ENCODE measurements at regions not wholly inside any gene's neighbourhood (a gene's known extent, or its start where the extent isn't known, plus 50 kb on each side); places are given as distances from the start of the nearest gene placed in this dataset.

- DNase-seq: no peak
- Histone ChIP-seq H3K4me1 (no peaks in the 10 kb centered on the region), H3K9me3 (no peaks in the 10 kb centered on the region), H3K36me3 (no peaks in the 10 kb centered on the region), H3K27me3 (no peaks in the 10 kb centered on the region), H3K4me3 (no peak overlapping the region), H3K27ac (no peak overlapping the region)
- in situ Hi-C loops (cut with MboI; ENCODE audit: low sequenced_read_pairs in 4 of 4) (no loop called here), intact Hi-C loops (cut with DNase I; ENCODE audit: low total_unique reads) (no loop called here)
- ATAC-seq: no peak
- TF ChIP-seq CTCF (IDR thresholded peaks at IDR 0.05 in 4 of 5, conservative IDR thresholded peaks at IDR 0.05 in 1 of 5) (no peak), POLR2A (IDR thresholded peaks at IDR 0.05) (no peak)
Measured at GRCh38 chr12:45598761-45599160, 130.7 kb upstream of the ARID2 start.

GRCh38 chr12:45599196-45599595 lies 130.3 kb upstream of the ARID2 start:
- no peaks in the 10 kb centered on the region for H3K36me3 ChIP-seq
- no peak overlapping the region for H3K4me3 ChIP-seq
- in situ Hi-C loops (cut with MboI; ENCODE audit: low sequenced_read_pairs in 4 of 4) (no loop called here), intact Hi-C loops (cut with DNase I; ENCODE audit: low total_unique reads) (no loop called here)
- H3K27me3 ChIP-seq: no peaks in the 10 kb centered on the region
- H3K27ac ChIP-seq: no peak overlapping the region
- no peak for DNase-seq
- H3K4me1 ChIP-seq: no peaks in the 10 kb centered on the region
- ATAC-seq: no peak
- no peaks in the 10 kb centered on the region for H3K9me3 ChIP-seq
- TF ChIP-seq CTCF (IDR thresholded peaks at IDR 0.05 in 4 of 5, conservative IDR thresholded peaks at IDR 0.05 in 1 of 5): no peak
- no peak for TF ChIP-seq POLR2A (IDR thresholded peaks at IDR 0.05)

GRCh38 chr12:45601390-45601789 lies 128.1 kb upstream of the ARID2 start:
- DNase-seq (no peak), ATAC-seq (no peak)
- Histone ChIP-seq H3K27me3 (no peaks in the 10 kb centered on the region), H3K4me1 (no peaks in the 10 kb centered on the region), H3K4me3 (no peak overlapping the region), H3K9me3 (no peaks in the 10 kb centered on the region), H3K27ac (no peak overlapping the region), H3K36me3 (no peaks in the 10 kb centered on the region)
- in situ Hi-C loops (cut with MboI; ENCODE audit: low sequenced_read_pairs in 4 of 4) (no loop called here), intact Hi-C loops (cut with DNase I; ENCODE audit: low total_unique reads) (no loop called here)
- TF ChIP-seq POLR2A (IDR thresholded peaks at IDR 0.05) (no peak), CTCF (IDR thresholded peaks at IDR 0.05 in 4 of 5, conservative IDR thresholded peaks at IDR 0.05 in 1 of 5) (no peak)

GRCh38 chr12:45601888-45602287 lies 127.6 kb upstream of the ARID2 start:
- H3K4me1 ChIP-seq: no peaks in the 10 kb centered on the region
- intact Hi-C loops (cut with DNase I; ENCODE audit: low total_unique reads) (no loop called here), in situ Hi-C loops (cut with MboI; ENCODE audit: low sequenced_read_pairs in 4 of 4) (no loop called here)
- no peaks in the 10 kb centered on the region for H3K27me3 ChIP-seq
- ATAC-seq (no peak), DNase-seq (no peak)
- H3K4me3 ChIP-seq: no peak overlapping the region
- H3K36me3 ChIP-seq: no peaks in the 10 kb centered on the region
- H3K27ac ChIP-seq: no peak overlapping the region
- H3K9me3 ChIP-seq: no peaks in the 10 kb centered on the region
- TF ChIP-seq POLR2A (IDR thresholded peaks at IDR 0.05): no peak
- no peak for TF ChIP-seq CTCF (IDR thresholded peaks at IDR 0.05 in 4 of 5, conservative IDR thresholded peaks at IDR 0.05 in 1 of 5)

- Histone ChIP-seq H3K27ac (no peak overlapping the region), H3K27me3 (no peaks in the 10 kb centered on the region), H3K36me3 (no peaks in the 10 kb centered on the region), H3K9me3 (no peaks in the 10 kb centered on the region), H3K4me3 (no peak overlapping the region), H3K4me1 (no peaks in the 10 kb centered on the region)
- DNase-seq (no peak), ATAC-seq (no peak)
- intact Hi-C loops (cut with DNase I; ENCODE audit: low total_unique reads) (no loop called here), in situ Hi-C loops (cut with MboI; ENCODE audit: low sequenced_read_pairs in 4 of 4) (no loop called here)
- TF ChIP-seq POLR2A (IDR thresholded peaks at IDR 0.05) (no peak), CTCF (IDR thresholded peaks at IDR 0.05 in 4 of 5, conservative IDR thresholded peaks at IDR 0.05 in 1 of 5) (no peak)
Measured at GRCh38 chr12:45605624-45606023, 123.9 kb upstream of the ARID2 start.
